Small intestine (tissue), 7 donors: ENCODE measurements at regions not wholly inside any gene's neighbourhood (a gene's known extent, or its start where the extent isn't known, plus 50 kb on each side); places are given as distances from the start of the nearest gene placed in this dataset.

Experiments used
- DNase-seq, 2 donors: peaks; one replicate each; pipeline versions ENCODE4 v3.0.0 to v3.0.0-alpha.2; 2013
- FAIRE-seq: peaks from 2 replicates; lab custom pipeline; 2012; peaks lifted over from hg19 to GRCh38; lab: Jason Lieb, UNC
- H3K27ac ChIP-seq, 3 donors: one replicate each; pipeline ENCODE4 v1.5.1; 2013; ENCODE audit warnings: low read length in 2 of 3, mild to moderate bottlenecking in 2 of 3, control low read depth in 1 of 3, inconsistent platforms in 1 of 3, low read depth in 1 of 3, moderate library complexity in 1 of 3
- H3K27me3 ChIP-seq, 3 donors: one replicate each; pipeline ENCODE4 v1.6.1; 2013; ENCODE audit warnings: low read length in 3 of 3, inconsistent platforms in 1 of 3; ENCODE audit not compliant: control insufficient read depth in 3 of 3, insufficient read depth in 3 of 3
- H3K36me3 ChIP-seq, 3 donors: one replicate each; pipeline ENCODE4 v1.6.1; 2013; ENCODE audit warnings: low read length in 3 of 3, inconsistent platforms in 1 of 3, low read depth in 1 of 3, mild to moderate bottlenecking in 1 of 3, moderate library complexity in 1 of 3; ENCODE audit not compliant: control insufficient read depth in 3 of 3, insufficient read depth in 2 of 3
- H3K4me1 ChIP-seq, 3 donors: one replicate each; pipeline ENCODE4 v1.6.1; 2013; ENCODE audit warnings: low read length in 2 of 3, inconsistent platforms in 1 of 3, low read depth in 1 of 3, mild to moderate bottlenecking in 1 of 3, moderate library complexity in 1 of 3; ENCODE audit not compliant: control insufficient read depth in 3 of 3, insufficient read depth in 2 of 3
- H3K4me3 ChIP-seq, 3 donors: one replicate each; pipeline ENCODE4 v1.5.1; 2013; ENCODE audit warnings: low read length in 3 of 3, control low read depth in 1 of 3, inconsistent platforms in 1 of 3, low read depth in 1 of 3, mild to moderate bottlenecking in 1 of 3, moderate library complexity in 1 of 3
- H3K9me3 ChIP-seq, 2 donors: one replicate each; pipeline ENCODE4 v1.6.1; 2013; ENCODE audit warnings: low read depth in 1 of 2, low read length in 1 of 2; ENCODE audit not compliant: control insufficient read depth in 2 of 2, insufficient read depth in 1 of 2
- WGBS, 3 donors: extraction: QIAGEN DNeasy Blood & Tissue Kit; methylation state at CpG; one replicate each; pipeline ENCODE4 v1.1.7; 2013; 5-methylcytosine and 5-hydroxymethylcytosine counted together
- donor health status: healthy with polysubstance abuse.
- donor health status: control.
- donor health status: control.
- donor health status: Bipolar disorder and iron deficiency.
- donor health status: healthy.

- Histone ChIP-seq H3K9me3 (no peaks in the 10 kb centered on the region), H3K4me3 (no peak overlapping the region), H3K27ac (no peak overlapping the region), H3K4me1 (no peaks in the 10 kb centered on the region), H3K27me3 (peaks cover 0 to 2% (median 0%) of the 10 kb centered on the region in 3 donors), H3K36me3 (no peaks in the 10 kb centered on the region)
- no peak for DNase-seq
- FAIRE-seq: no peak
- WGBS, 3 donors: 81 to 88% (median 87%) methylated on average over 8 of the region's 8 CpGs
Measured at GRCh38 chr7:153081496-153081895, 321.9 kb downstream of the ACTR3B start.

- no peak for FAIRE-seq
Measured at GRCh38 chr7:153084278-153084677, 324.7 kb downstream of the ACTR3B start.

GRCh38 chr7:153087498-153087897 is 327.9 kb downstream of the ACTR3B start:
- WGBS, 3 donors: 52 to 57% (median 55%) methylated on average over 4 of the region's 4 CpGs
- H3K4me3 ChIP-seq: no peak overlapping the region
- DNase-seq (no peak), FAIRE-seq (no peak)
- no peaks in the 10 kb centered on the region for H3K36me3 ChIP-seq
- peaks cover 0 to 2% (median 0%) of the 10 kb centered on the region in 3 donors for H3K27me3 ChIP-seq
- H3K27ac ChIP-seq: no peak overlapping the region
- no peaks in the 10 kb centered on the region for H3K4me1 ChIP-seq
- H3K9me3 ChIP-seq: no peaks in the 10 kb centered on the region

More at GRCh38 chr7:153084278-153084677, 324.7 kb downstream of the ACTR3B start:
- Histone ChIP-seq H3K36me3 (no peaks in the 10 kb centered on the region), H3K27ac (no peak overlapping the region), H3K9me3 (no peaks in the 10 kb centered on the region), H3K27me3 (peaks cover 0 to 2% (median 0%) of the 10 kb centered on the region in 3 donors), H3K4me1 (no peaks in the 10 kb centered on the region), H3K4me3 (no peak overlapping the region)
- WGBS, 3 donors: 91 to 98% (median 97%) methylated on average over 6 of the region's 6 CpGs
- DNase-seq: no peak

- Histone ChIP-seq H3K4me1 (no peaks in the 10 kb centered on the region), H3K27ac (no peak overlapping the region), H3K27me3 (peaks cover 0 to 2% (median 0%) of the 10 kb centered on the region in 3 donors), H3K9me3 (no peaks in the 10 kb centered on the region), H3K36me3 (no peaks in the 10 kb centered on the region), H3K4me3 (no peak overlapping the region)
- FAIRE-seq (no peak), DNase-seq (no peak)
- WGBS, 3 donors: 75 to 80% (median 76%) methylated on average over 5 of the region's 5 CpGs
Measured at GRCh38 chr7:153088601-153089000, 329.0 kb downstream of the ACTR3B start.

- FAIRE-seq (no peak), DNase-seq (no peak)
- WGBS, 3 donors: 81 to 89% (median 86%) methylated on average over 3 of the region's 3 CpGs
- no peak overlapping the region for H3K4me3 ChIP-seq
- H3K27ac ChIP-seq: no peak overlapping the region
- peaks cover 0 to 2% (median 0%) of the 10 kb centered on the region in 3 donors for H3K27me3 ChIP-seq
- H3K9me3 ChIP-seq: no peaks in the 10 kb centered on the region
- no peaks in the 10 kb centered on the region for H3K4me1 ChIP-seq
- no peaks in the 10 kb centered on the region for H3K36me3 ChIP-seq
Measured at GRCh38 chr7:153090209-153090608, 330.7 kb downstream of the ACTR3B start.

GRCh38 chr7:153090764-153091163 is 331.2 kb downstream of the ACTR3B start:
- FAIRE-seq (no peak), DNase-seq (no peak)
- Histone ChIP-seq H3K4me1 (no peaks in the 10 kb centered on the region), H3K27ac (no peak overlapping the region), H3K9me3 (no peaks in the 10 kb centered on the region), H3K36me3 (no peaks in the 10 kb centered on the region), H3K27me3 (peaks cover 0 to 2% (median 0%) of the 10 kb centered on the region in 3 donors), H3K4me3 (no peak overlapping the region)
- WGBS, 3 donors: 85 to 90% (median 86%) methylated on average over 2 of the region's 2 CpGs

GRCh38 chr7:153091477-153091876 is 331.9 kb downstream of the ACTR3B start:
- H3K36me3 ChIP-seq: no peaks in the 10 kb centered on the region
- FAIRE-seq (no peak), DNase-seq (no peak)
- 78 to 82% (median 80%) methylated on average over 13 of the region's 13 CpGs for WGBS, 3 donors
- H3K9me3 ChIP-seq: no peaks in the 10 kb centered on the region
- H3K27ac ChIP-seq: no peak overlapping the region
- no peak overlapping the region for H3K4me3 ChIP-seq
- H3K27me3 ChIP-seq: no peaks in the 10 kb centered on the region
- no peaks in the 10 kb centered on the region for H3K4me1 ChIP-seq

- 75 to 78% (median 75%) methylated on average over 8 of the region's 8 CpGs for WGBS, 3 donors
- Histone ChIP-seq H3K4me3 (no peak overlapping the region), H3K27ac (no peak overlapping the region), H3K4me1 (no peaks in the 10 kb centered on the region), H3K36me3 (no peaks in the 10 kb centered on the region), H3K9me3 (no peaks in the 10 kb centered on the region), H3K27me3 (no peaks in the 10 kb centered on the region)
- FAIRE-seq (no peak), DNase-seq (no peak)
Measured at GRCh38 chr7:153097511-153098201, 338.1 kb downstream of the ACTR3B start.

- Histone ChIP-seq H3K9me3 (no peaks in the 10 kb centered on the region), H3K27ac (no peak overlapping the region), H3K36me3 (no peaks in the 10 kb centered on the region), H3K4me1 (no peaks in the 10 kb centered on the region), H3K4me3 (no peak overlapping the region), H3K27me3 (no peaks in the 10 kb centered on the region)
- WGBS, 3 donors: 81 to 83% (median 83%) methylated on average over 8 of the region's 8 CpGs
- DNase-seq (no peak), FAIRE-seq (no peak)
Measured at GRCh38 chr7:153099235-153099634, 339.7 kb downstream of the ACTR3B start.
